GM12892 (cell line): ENCODE measurements at regions not wholly inside any gene's neighbourhood (a gene's known extent, or its start where the extent isn't known, plus 50 kb on each side); places are given as distances from the start of the nearest gene placed in this dataset.

Source experiments
- DNase-seq: peaks from one replicate; pipeline ENCODE4 v3.0.0; 2011; ENCODE audit not compliant: insufficient read length
- FAIRE-seq: peaks from 2 replicates; lab custom pipeline; 2011; peaks lifted over from hg19 to GRCh38; lab: Jason Lieb, UNC
- POLR2A ChIP-seq: IDR thresholded peaks from 2 replicates; pipeline ENCODE4 v1.6.1; 2011; ENCODE audit warnings: low read depth, low read length, control low read depth
- POLR2AphosphoS5 ChIP-seq: IDR thresholded peaks from 2 replicates; pipeline ENCODE4 v1.6.1; 2011; ENCODE audit warnings: low read depth, low read length, control low read depth
- TAF1 ChIP-seq: IDR thresholded peaks from 2 replicates; pipeline ENCODE4 v1.6.1; 2011; ENCODE audit warnings: low read depth, mild to moderate bottlenecking, control low read depth, low read length, borderline replicate concordance

GRCh38 chr2:139360654-139361053 is 580.5 kb upstream of the NXPH2 start:
- DNase-seq, result no peak
- no peak for FAIRE-seq
- no peak for TF ChIP-seq POLR2AphosphoS5
- TF ChIP-seq TAF1, result no peak
- no peak for TF ChIP-seq POLR2A

GRCh38 chr2:139359818-139360217 is 579.6 kb upstream of the NXPH2 start:
- FAIRE-seq (no peak), DNase-seq (no peak)
- no peak for TF ChIP-seq POLR2AphosphoS5
- TF ChIP-seq POLR2A, result no peak
- TF ChIP-seq TAF1, result no peak

- no peak for DNase-seq
- no peak for FAIRE-seq
- TF ChIP-seq POLR2AphosphoS5 (no peak), POLR2A (no peak), TAF1 (no peak)
These were observed 577.8 kb upstream of the NXPH2 start for GRCh38 chr2:139357972-139358371.

GRCh38 chr2:139354518-139354917 is 574.3 kb upstream of the NXPH2 start:
- DNase-seq (no peak), FAIRE-seq (no peak)
- no peak for TF ChIP-seq POLR2AphosphoS5
- TF ChIP-seq TAF1, result no peak
- no peak for TF ChIP-seq POLR2A

- DNase-seq, result no peak
- TF ChIP-seq TAF1 (no peak), POLR2AphosphoS5 (no peak), POLR2A (no peak)
- FAIRE-seq, result no peak
These were observed 573.7 kb upstream of the NXPH2 start for GRCh38 chr2:139353874-139354273.

- DNase-seq, result no peak
- no peak for TF ChIP-seq TAF1
- TF ChIP-seq POLR2AphosphoS5, result no peak
- TF ChIP-seq POLR2A, result no peak
- no peak for FAIRE-seq
These were observed 537.1 kb upstream of the NXPH2 start for GRCh38 chr2:139317259-139317658.

- TF ChIP-seq POLR2A (no peak), TAF1 (no peak), POLR2AphosphoS5 (no peak)
- DNase-seq (no peak), FAIRE-seq (no peak)
These were observed 533.9 kb upstream of the NXPH2 start for GRCh38 chr2:139314059-139314458.

GRCh38 chr2:139296672-139297209 is 516.6 kb upstream of the NXPH2 start:
- no peak for DNase-seq
- TF ChIP-seq POLR2AphosphoS5 (no peak), POLR2A (no peak)
- FAIRE-seq, result no peak

- no peak for TF ChIP-seq POLR2A
- TF ChIP-seq POLR2AphosphoS5, result no peak
- TF ChIP-seq TAF1, result no peak
- FAIRE-seq (no peak), DNase-seq (no peak)
These were observed 513.9 kb upstream of the NXPH2 start for GRCh38 chr2:139293992-139294548.

- TF ChIP-seq POLR2AphosphoS5 (no peak), POLR2A (no peak), TAF1 (no peak)
- no peak for DNase-seq
- FAIRE-seq, result no peak
These were observed 500.9 kb upstream of the NXPH2 start for GRCh38 chr2:139281124-139281523.

- FAIRE-seq (no peak), DNase-seq (no peak)
- TF ChIP-seq POLR2AphosphoS5, result no peak
- no peak for TF ChIP-seq POLR2A
- no peak for TF ChIP-seq TAF1
These were observed 491.7 kb upstream of the NXPH2 start for GRCh38 chr2:139271879-139272278.

- TF ChIP-seq POLR2AphosphoS5, result no peak
- FAIRE-seq, result no peak
- DNase-seq, result no peak
These were observed 491.0 kb upstream of the NXPH2 start for GRCh38 chr2:139271149-139271548.
